ENCODE measurements at regions not wholly inside any gene's neighbourhood (a gene's known extent, or its start where the extent isn't known, plus 50 kb on each side); places are given as distances from the start of the nearest gene placed in this dataset.

GRCh38 chr3:112739252-112739965 is 98.5 kb upstream of the CCDC80 start:
- no peak for TF ChIP-seq CTCF (IDR thresholded peaks at IDR 0.05; ENCODE audit: control insufficient read depth, extremely low read depth, insufficient read depth)
- DNase-seq (ENCODE audit: low read depth), result no peak
- H3K4me3 ChIP-seq (ENCODE audit: low read depth, low read length), result no peak overlapping the region

GRCh38 chr3:112738366-112738765 is 97.4 kb upstream of the CCDC80 start:
- no peak overlapping the region for H3K4me3 ChIP-seq (ENCODE audit: low read depth, low read length)
- no peak for TF ChIP-seq CTCF (IDR thresholded peaks at IDR 0.05; ENCODE audit: control insufficient read depth, extremely low read depth, insufficient read depth)
- DNase-seq (ENCODE audit: low read depth), result no peak

- DNase-seq (ENCODE audit: low read depth), result no peak
- TF ChIP-seq CTCF (IDR thresholded peaks at IDR 0.05; ENCODE audit: control insufficient read depth, extremely low read depth, insufficient read depth), result no peak
- no peak overlapping the region for H3K4me3 ChIP-seq (ENCODE audit: low read depth, low read length)
Measured at GRCh38 chr3:112736805-112737566, 96.0 kb upstream of the CCDC80 start.

GRCh38 chr3:112736386-112736785 is 95.4 kb upstream of the CCDC80 start:
- TF ChIP-seq CTCF (IDR thresholded peaks at IDR 0.05; ENCODE audit: control insufficient read depth, extremely low read depth, insufficient read depth), result no peak
- DNase-seq (ENCODE audit: low read depth), result no peak
- no peak overlapping the region for H3K4me3 ChIP-seq (ENCODE audit: low read depth, low read length)

- no peak for TF ChIP-seq CTCF (IDR thresholded peaks at IDR 0.05; ENCODE audit: control insufficient read depth, extremely low read depth, insufficient read depth)
- DNase-seq (ENCODE audit: low read depth), result no peak
- H3K4me3 ChIP-seq (ENCODE audit: low read depth, low read length), result no peak overlapping the region
Measured at GRCh38 chr3:112735926-112736325, 95.0 kb upstream of the CCDC80 start.

GRCh38 chr3:112734736-112735350 is 93.9 kb upstream of the CCDC80 start:
- H3K4me3 ChIP-seq (ENCODE audit: low read depth, low read length), result no peak overlapping the region
- TF ChIP-seq CTCF (IDR thresholded peaks at IDR 0.05; ENCODE audit: control insufficient read depth, extremely low read depth, insufficient read depth), result peak; percentile 74
- DNase-seq (ENCODE audit: low read depth), result no peak
